HG03108 (cell line): ENCODE measurements at regions not wholly inside any gene's neighbourhood (a gene's known extent, or its start where the extent isn't known, plus 50 kb on each side); places are given as distances from the start of the nearest gene placed in this dataset.

Experiments
- ATAC-seq: cut with Tn5 transposase; IDR thresholded peaks from one replicate; pipeline ENCODE4 v1.9.1; 2021; ENCODE audit warnings: moderate library complexity; ENCODE audit not compliant: unreplicated experiment

DNA sequence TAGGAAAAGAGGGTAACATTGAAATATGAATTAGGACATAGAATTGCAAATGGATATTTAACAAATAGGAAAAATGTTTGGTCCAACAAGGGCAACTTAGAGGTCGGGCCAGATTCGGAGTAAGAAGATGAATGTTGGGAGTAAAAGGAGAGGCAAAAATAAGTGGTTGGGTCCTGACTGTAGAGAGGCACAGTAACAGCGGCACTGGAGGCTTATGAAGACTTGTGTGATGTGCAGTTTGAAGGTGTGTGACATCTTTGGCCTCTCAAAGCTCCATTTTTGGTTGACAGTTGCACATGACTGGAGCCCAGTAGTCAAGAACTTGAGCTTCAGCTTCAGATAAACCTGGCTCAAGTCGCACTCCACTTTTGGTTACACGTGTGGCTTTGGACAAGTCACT lies 109.9 kb upstream of the PAXBP1 start:
- no peak for ATAC-seq

DNA sequence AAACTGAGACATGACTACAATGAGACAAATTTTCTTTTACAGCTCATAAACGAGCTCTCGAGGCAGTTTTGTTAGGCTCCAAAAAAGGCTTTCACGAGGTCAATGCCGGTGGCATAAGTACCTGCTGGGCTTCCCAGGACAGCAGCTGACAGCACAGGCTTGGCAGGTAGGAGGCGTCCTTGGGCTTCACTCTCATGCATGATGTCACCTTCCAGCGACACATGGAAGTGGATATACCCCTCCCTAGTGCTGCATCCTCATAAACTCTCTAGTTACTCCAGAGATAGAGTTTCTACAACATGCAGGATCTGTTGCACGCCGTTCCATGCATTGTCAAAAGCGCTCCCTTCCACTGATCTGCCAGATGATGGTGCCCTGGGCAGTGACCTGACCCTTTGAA lies 112.5 kb upstream of the PAXBP1 start:
- no peak for ATAC-seq

DNA sequence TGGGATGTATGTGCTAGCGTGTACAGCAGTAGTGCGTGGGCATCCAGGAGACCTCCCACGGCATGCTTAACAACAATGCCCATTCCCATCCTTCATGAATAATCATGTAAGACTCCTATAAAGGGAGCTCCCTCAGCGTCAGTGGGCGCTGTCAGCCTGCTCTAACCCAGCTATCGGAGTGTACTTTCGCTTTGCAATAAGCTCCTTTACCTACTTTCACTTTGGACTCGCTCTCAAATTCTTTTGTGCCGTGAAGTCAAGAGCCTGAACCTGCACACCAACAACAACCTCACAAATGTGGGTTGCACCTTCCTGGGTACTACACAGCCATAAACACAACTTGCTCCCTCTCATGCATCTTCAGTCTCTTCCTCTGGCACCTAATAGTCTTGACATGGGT lies 114.8 kb upstream of the PAXBP1 start:
- ATAC-seq, result no peak

DNA sequence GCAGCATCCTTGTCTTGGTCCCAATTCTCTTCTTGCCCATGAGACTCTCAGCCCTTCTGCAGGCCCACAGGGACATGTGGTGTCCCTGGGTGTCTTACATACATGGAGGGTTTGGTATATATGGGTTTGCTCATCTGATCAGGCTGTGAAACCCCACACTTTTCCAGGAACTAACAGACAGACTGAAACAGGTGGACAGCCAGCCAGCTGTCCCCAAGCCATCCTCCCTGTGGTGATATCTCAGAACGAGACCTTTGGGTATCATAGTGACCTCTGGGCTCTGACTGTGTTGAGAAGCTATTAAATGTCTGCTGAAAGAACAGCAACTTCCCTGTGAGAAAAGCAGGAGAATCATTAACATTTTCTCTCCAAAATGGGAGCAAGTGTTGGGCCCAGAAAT lies 115.5 kb upstream of the PAXBP1 start:
- no peak for ATAC-seq

DNA sequence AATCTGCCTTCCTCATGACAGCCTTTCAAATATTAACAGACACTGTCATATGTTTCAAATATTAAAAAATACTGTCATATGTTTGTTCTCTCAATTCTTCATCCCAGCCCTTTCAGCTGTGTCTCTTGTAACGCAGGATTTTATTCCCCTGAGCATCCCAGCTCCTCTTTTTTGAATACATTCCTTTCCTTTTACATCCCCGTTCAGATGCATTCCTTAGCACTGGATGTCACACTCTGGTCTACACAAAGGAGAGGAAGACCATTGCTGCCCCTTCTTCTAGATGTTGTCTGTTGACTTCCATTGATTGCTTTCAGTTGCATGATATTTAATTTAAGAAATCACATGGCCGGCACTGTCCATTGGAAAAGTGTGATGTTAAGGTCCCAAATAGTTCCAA lies 117.4 kb upstream of the PAXBP1 start:
- no peak for ATAC-seq

DNA sequence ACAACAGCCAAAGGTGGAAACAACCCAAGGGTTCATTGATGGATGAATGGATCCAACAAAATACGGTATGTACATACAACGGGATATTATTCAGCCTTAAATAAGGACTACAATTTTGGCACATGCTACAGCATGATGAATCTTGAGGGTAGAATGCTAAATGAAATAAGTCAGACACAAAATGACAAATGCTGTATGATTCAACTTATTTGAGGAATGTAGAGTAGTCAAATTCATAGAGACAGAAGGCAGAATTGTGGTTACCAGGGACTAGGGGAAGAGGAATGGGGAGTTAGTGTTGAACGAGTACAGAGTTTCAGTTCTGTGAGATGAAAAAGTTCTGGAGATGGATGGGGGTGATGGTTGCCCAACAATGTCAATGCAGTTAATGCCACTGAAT lies 118.0 kb upstream of the PAXBP1 start:
- ATAC-seq, result no peak

DNA sequence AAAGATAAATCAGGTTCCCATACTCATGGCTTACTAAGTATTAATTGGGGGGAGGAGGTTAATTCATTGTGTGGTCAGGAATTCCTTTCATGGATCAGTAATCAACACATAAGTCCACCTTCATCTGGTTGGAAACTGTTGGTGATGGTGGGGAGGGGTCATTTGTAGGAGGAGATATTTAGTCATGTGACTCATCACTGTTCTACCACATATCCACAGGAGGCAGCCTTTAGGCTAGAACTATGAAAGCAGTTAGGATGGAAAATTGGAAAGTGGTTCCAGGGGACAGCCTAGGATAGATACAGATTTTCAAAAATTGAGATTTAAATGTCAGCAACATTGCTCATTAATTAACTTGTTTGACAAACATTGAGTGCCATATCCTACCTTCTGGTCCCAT lies 122.8 kb upstream of the PAXBP1 start:
- ATAC-seq, result no peak

DNA sequence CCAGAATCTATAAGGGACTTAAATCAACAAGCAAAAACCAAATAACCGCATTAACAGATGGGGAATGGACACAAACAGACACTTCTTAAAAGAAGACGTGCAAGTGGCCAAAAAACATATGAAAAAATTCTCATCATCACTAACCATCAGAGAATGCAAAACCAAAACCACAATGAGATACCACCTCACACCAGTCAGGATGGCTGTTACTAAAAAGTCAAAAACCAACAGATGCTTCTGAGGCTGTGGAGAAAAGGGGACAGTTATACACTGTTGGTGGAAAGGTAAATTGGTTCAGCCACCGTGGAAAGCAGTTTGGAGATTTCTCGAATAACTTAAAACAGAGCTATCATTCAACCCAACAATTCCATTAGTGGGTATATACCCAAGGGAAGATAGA lies 124.9 kb upstream of the OLIG2 start:
- ATAC-seq, result no peak

DNA sequence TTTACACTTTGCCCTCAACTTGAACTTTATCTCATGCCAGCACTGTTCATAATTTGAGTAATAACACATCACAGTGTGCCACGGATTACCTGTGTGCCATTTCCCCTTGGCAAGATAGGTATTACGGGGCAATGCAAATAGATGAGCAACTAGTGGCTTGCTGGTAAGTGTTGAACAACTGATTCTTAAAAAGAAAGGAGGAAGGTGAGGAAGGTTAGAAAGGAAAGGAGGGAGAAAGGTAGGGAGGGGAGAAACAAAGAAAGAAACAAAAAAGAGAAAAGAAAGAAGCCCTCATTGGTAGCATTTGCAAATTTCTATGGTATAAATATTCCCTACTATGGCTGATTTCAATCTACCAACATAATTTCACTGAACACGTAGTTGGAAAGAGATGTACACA lies 118.2 kb upstream of the OLIG2 start:
- no peak for ATAC-seq

DNA sequence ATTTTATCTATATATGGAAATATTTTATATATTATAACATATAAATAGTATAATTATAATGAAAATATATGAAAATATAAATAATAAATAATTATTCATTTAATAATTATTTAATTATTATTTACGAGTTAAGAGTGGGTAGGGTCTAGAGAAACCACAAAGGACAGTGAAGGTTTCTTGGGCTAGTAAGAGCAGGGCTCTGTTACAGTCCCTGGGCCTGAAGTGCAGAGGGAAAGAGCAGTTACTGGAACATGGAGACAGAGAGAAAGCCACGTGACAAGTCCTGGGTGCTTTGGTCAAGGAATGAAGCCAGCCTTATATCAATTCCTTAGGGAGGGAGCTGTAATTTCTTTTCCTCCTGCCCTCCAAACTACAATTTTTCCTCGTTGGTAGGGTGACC lies 117.2 kb upstream of the OLIG2 start:
- no peak for ATAC-seq

DNA sequence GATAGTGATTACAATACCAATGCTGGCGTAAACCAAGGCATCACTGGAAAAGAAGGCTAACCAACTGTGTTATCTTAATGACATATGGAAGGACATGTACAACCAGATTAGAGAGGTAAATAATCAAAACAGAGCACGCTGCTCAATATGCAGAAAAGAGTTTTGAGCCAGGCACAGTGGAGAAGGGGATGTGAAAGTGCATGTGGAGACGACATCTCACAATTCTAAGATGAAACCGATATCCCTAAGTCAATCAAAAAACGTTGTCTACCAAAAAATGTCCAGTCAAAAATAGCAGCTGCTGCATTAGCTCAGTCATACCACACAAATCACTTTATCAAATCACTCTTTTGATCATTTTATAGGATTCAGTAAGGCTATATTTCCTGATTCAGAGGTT lies 116.3 kb upstream of the OLIG2 start:
- ATAC-seq, result no peak

DNA sequence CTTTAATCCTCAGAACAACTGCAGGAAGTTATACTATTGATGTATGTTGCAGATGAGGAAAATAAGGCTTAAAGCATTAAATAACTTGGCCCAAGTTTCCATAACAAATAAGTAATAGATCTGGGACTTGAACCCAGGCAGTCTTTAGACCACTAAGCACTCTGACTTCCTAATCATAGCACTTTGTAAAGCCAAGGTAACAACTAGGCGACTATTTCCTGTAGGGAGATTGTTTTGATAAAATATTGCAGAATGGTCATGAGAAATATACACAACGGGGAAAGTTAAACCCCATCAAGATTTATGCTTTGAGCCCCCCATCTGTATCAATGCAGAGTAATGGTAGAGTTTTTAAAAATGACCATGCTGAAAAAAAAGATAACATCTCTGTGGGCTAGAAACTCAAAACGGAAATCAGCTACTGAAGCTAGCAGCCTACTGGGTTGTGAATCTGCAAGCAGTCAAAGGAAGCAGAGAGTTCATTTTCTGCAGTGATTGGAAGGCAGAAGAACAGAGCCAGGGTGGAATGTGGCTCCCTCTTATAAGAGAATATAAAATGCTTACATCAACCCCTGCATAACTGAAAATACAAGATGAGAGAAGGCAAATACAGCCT lies 111.2 kb upstream of the OLIG2 start:
- ATAC-seq, result no peak

DNA sequence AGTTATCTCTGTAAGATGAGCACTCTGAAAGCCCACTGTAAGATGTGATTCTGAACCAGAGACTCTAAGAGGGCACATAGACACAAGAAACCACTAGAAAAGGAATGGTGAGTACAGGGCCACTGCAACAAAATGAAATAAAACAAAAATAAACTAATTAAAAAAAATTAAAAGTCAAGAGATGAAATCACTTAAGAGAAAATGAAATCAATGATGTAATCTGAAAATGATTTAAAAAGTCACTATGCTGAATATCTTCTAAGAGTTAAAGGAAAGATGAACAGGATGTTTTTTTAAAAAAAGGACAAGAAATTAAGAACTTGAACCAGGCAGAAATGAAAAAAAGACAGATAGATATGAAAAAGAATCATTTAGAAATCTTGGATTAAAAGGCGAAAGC lies 110.6 kb upstream of the OLIG2 start:
- no peak for ATAC-seq

DNA sequence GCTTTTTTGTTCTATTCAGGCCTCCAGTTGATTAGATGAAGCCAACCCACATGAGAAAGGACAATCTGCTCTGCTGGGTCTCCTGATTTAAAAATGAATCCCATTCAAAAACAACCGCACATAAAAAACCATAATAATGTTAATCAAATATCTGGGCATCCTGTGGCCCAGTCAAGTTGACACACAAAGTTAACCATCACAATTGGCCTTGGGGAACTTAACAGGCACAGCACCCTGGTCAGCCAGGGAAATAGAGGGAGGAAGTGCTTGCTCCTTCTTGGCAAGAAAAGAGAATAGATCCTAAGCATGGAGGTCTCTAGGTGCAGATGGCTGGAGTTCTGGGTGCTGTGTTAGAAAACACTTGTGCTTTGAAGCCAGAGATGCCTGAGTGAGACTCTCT lies 109.6 kb upstream of the OLIG2 start:
- ATAC-seq, result no peak

DNA sequence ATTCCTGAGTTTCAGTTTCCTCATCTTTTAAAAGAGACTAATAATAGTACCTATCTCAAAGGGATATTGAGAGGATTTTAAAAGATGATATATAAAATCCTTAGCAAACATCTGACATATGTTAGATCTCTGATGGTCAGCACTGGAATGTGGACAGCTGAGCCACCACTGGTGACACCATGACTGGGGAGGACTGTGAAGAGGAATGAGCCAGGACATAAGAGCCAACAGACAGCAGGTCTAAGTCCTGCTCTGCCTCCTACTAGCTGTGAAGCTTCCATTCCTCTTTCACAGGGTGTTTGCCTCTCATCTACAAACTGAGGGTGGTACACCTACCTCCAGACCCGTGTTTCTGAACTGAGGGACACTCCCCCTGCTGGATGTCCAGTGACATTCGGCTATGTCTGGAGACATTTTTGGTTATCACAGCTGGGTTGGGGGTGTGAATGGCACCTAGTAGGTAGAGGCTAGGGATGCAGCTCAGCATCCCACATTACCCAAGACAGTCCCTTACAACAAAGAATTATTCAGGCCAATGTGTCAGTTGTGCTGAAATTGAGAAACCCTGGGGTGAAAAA lies 109.1 kb upstream of the OLIG2 start:
- no peak for ATAC-seq

DNA sequence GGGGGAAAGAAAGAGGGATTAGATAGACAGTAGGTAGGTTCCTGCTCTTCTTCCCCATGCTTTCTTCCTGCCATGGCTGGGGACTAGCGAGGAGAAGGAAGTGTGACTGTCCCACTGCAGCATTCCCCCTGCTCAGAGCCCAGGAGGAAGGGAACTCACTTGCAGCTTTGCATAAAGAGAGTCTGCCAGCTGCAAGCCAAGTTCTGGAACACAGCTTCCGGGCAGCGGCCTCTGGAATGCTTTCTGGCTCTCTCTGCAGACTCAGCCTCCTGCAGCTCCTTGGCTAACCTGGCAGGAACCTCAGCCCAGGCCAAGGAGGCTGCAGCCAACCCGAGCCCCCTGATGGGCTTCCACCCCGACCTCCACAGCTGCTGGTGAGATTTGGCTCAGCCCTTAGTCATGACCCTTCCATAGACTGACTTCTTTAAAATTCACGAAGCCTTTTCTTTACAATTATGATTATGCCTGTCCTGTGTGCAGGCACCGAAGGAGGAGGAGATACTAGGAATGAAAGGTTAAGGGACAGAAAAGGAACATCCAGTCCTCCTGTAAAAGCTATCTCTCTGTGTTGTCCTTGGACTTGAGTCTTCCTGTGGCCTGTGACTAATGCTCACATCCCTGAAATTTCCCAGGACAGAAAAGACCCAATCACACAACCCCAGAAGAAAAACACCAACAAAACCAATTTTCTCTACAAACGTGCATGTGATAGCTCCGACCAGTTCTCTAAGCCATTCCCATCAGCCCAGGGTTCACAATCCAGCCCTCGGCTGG lies 108.2 kb upstream of the OLIG2 start:
- no peak for ATAC-seq

DNA sequence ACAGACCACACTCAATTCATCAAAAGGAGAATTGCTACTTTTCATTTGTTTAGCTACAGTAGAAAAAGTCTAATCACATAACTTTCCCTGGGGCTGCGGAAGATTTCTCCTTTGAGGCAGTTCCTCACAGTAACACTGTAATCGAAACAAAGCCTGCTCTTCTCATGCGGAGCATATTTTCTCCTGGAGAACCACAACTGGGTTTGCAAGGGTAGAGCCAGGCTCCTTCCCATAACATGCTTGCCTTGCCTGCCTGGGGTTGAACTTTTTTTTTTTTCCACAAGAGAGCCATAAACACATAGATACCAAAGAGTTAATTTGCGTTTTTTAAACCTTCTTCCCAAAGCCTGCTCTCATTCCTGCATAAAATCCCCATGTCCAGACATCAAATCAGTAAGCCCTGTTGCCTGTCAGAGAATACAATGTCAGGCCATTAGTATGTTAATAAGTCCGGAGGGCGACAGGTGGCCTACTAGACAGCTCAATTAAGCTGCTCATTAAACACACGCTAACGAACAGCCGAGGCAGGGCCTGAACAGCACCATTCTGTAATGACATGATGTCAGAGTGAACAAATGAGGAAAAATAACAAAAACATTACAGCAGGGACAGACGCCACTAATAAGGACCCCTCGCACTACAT lies 107.1 kb upstream of the OLIG2 start:
- ATAC-seq, result no peak

DNA sequence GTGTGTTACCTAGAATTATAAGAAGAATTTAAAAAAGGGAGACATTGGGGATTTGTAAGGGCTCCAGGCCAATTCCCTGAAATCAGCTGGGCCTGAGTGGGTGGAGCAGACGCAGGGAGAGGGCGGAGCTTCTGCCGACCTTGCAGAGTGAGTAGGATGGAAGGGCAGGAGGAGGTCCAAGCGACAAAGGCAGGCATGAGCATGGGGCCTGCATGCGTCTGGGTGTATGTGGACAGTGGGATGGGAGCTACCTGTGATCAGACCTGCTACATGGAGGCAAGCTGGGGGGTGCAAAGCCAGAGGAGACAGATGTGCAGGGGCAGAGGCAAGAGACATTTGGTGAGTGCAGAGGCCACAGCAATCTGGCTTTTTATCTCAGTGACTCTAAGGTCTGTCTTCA lies 105.3 kb upstream of the OLIG2 start:
- no peak for ATAC-seq

DNA sequence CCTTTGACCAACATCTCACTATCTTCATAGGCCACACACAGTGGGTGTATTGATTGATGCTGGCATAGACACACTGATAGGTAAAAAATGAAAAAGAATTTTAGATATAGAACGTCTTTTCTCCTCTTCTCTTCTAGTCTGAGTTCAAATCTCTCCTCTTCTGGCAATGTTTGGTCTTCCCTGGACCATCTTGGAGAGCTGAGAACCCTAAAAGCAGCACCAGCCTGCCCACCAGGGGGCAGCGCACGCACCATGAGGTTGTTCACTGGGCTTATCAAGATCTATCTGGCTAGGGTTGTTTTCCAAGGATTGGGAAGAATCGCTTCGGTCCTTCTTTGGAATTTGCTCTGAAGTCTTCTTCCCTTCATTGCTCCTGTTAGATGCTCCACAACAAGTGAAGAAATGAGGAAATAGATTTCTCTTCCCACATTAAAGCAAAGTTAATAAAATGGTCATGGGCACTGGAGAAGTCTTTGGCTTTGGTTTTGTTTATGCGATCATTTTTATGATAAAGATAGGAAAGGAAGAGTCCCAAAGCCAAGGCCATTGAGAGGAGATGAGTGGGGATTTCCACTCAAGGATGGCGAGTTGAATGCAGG lies 104.0 kb upstream of the OLIG2 start:
- ATAC-seq, result no peak

DNA sequence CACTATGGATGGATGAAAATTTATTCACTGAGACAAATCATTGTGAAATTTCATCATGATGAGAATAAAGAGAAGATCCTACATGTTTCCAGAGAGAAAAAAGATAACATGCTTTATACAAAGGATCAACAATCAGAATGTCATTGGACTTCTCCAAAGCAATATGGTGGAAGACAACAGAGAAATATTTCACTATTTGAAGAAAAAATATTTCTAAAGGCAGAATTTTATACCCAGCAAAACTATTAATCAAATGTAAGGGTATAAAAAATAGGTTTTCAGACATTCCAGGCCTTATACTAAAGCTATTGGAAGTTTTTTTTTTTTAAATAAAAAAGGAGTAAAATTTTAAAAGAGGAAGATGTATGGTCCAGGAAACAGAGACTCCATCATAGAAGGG lies 100.6 kb upstream of the OLIG2 start:
- ATAC-seq, result no peak

DNA sequence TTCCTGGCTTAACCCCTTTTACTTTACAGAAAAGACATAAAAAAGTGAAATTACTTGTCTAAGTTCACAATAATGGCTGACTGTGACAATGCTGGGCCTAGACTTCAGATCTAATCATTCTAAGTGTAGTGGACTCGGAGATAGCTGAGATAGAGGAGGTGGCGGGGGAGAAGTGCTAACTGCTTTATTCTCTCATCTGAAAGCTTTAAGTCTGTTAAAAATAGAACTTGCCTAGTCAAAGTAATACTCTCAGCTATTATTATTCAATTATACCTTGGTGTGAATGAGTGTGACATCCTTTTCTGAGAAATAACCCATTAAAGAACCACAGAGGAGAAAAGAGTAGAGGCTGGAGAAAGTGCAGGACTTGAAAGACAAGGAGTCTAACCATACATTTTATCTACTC lies 96.1 kb upstream of the OLIG2 start:
- ATAC-seq, result peak; percentile 58

DNA sequence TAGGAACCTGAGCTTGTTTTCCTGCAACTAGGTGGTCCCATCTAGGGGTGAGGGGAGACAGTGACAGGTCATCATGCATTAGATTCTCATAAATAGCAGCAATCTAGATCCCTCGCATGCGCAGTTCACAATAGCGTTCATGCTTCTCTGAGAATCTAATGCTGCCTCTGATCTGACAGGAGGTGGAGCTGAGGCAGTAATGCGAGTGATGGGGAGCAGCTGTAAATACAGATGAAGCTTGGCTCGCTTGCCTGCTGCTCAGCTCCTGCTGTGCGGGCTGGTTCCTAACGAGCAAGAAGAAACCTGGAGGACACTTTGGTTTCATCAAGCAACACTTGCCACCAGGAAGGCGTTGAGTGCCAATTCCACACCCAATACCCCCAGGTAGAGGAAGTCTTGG lies 95.1 kb upstream of the OLIG2 start:
- no peak for ATAC-seq
